Heart left ventricle (tissue), 16 donors: ENCODE measurements at regions not wholly inside any gene's neighbourhood (a gene's known extent, or its start where the extent isn't known, plus 50 kb on each side); places are given as distances from the start of the nearest gene placed in this dataset.

Experiments
- ATAC-seq, 4 donors: fragments of 200-7000 bp; cut with Tn5 transposase; one replicate each; pipeline ENCODE4 v1.9.1; 2020 to 2022; ENCODE audit warnings: moderate library complexity in 4 of 4, mild to moderate bottlenecking in 3 of 4, moderate number of reproducible peaks in 1 of 4
- DNase-seq, 5 donors: peaks; one replicate each; pipeline ENCODE4 v3.0.0-alpha.2; 2020
- H3K27ac ChIP-seq, 12 donors: fragments of 200-600 bp; sonication (generic) in 4 of 12; one replicate each; pipeline versions ENCODE4 v1.5.0 to v1.8.0; 2016 to 2022; ENCODE audit warnings: mild to moderate bottlenecking in 2 of 12
- H3K27me3 ChIP-seq, 9 donors: fragments of 200-600 bp; sonication (generic) in 2 of 9; one replicate each; pipeline versions ENCODE4 v1.5.1 to v1.8.0; 2016 to 2022; ENCODE audit warnings: mild to moderate bottlenecking in 3 of 9
- H3K36me3 ChIP-seq, 9 donors: fragments of 200-600 bp; sonication (generic) in 2 of 9; one replicate each; pipeline versions ENCODE4 v1.5.0 to v1.8.0; 2018 to 2022; ENCODE audit warnings: mild to moderate bottlenecking in 2 of 9
- H3K4me1 ChIP-seq, 12 donors: fragments of 200-600 bp; sonication (generic) in 4 of 12; one replicate each; pipeline versions ENCODE4 v1.5.0 to v1.8.0; 2016 to 2022; ENCODE audit warnings: mild to moderate bottlenecking in 3 of 12
- H3K4me3 ChIP-seq, 12 donors: fragments of 200-600 bp; sonication (generic) in 4 of 12; one replicate each; pipeline versions ENCODE4 v1.5.0 to v1.8.0; 2017 to 2022; ENCODE audit warnings: mild to moderate bottlenecking in 9 of 12, moderate library complexity in 4 of 12
- H3K9me3 ChIP-seq, 12 donors: fragments of 200-600 bp; sonication (generic) in 4 of 12; one replicate each; pipeline versions ENCODE4 v1.5.0 to v1.8.0; 2016 to 2022; ENCODE audit warnings: mild to moderate bottlenecking in 1 of 12
- POLR2A ChIP-seq, 2 donors: fragments of 450-650 bp; IDR thresholded peaks; one replicate each; pipeline ENCODE4 v1.6.1; 2017; ENCODE audit warnings: antibody characterized with exemption in 2 of 2, mild to moderate bottlenecking in 2 of 2, moderate library complexity in 2 of 2
- WGBS, 4 donors: extraction: QIAGEN DNeasy Blood & Tissue Kit in 2 of 4; methylation state at CpG; one replicate each; pipeline versions ENCODE4 v1.1.5 to v1.1.7; 2013 to 2018; 5-methylcytosine and 5-hydroxymethylcytosine counted together
- intact Hi-C, 10 donors: fragments of 100-400 bp; cut with DNase I; formaldehyde crosslinking; loops; one replicate each; pipeline versions ENCODE4 v1.11.1 to v1.14.2; 2022
- TF ChIP-seq, protein P1 (sequence below), 12 donors: fragments of 200-600 bp; sonication (generic) in 4 of 12; IDR thresholded peaks; one replicate each; pipeline versions ENCODE4 v1.5.0 to v1.8.0; 2018 to 2022; ENCODE audit warnings: antibody characterized with exemption in 12 of 12, mild to moderate bottlenecking in 5 of 12
- donor health status: ischemic (EF 13 %, LVEDD 7.1; RV severe dilation, severe dysfunction).
- donor health status: healthy with polysubstance abuse.
- donor health status: DM: no; HTN: yes; CAD: no.
- donor health status: DM: no; HTN: no; CAD: no.
- donor health status: ischemic (EF 25% LVEDD 6.9; RV normal size, moderate dysfunction).
- donor health status: ischemic (EF 25% LVEDD 5.7; RV mildly dilated, moderate dysfunction).
- donor health status: healthy.
- donor health status: DM: yes; HTN: yes; CAD: no.
- donor health status: ischemic (EF 35%, LVEDD 5.7; RV mildly dilated, moderate dysfunction).
- donor health status: nonischemic (EF 11% LVEDD 7.7; RV severe dilation, severe dysfunction).
- donor health status: DM: yes; HTN: yes; CAD: no.
- donor health status: PGD.
- donor health status: ischemic (EF 29% LVEDD 5.4; RV normal size, mild dysfunction).
- donor health status: nonischemic (EF 23%, LVEDD 6.1; RV moderate dilation, normal function).

DNA sequence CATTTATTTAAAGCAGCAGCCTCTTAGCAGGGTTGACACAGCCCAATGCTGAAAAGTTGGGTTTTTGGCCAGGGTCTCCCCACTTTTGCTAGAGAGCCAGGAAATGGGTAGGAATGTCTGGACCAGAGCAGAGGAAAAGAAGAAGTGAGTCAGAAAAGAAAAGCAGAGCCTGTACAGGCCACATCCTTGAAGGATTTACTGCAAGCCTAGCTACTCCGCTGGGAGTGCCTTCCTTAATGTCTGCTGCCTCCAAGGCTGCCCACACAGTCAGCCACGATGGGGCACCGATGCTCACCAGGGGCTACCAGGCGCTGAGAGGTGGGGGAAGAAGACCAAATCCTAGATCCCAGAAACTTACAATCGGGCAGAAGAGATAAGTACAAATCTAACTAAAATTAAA is 139.2 kb downstream of the C12orf75 start:
- TF ChIP-seq POLR2A (IDR thresholded peaks at IDR 0.05): no peak
- TF ChIP-seq, protein P1, sequence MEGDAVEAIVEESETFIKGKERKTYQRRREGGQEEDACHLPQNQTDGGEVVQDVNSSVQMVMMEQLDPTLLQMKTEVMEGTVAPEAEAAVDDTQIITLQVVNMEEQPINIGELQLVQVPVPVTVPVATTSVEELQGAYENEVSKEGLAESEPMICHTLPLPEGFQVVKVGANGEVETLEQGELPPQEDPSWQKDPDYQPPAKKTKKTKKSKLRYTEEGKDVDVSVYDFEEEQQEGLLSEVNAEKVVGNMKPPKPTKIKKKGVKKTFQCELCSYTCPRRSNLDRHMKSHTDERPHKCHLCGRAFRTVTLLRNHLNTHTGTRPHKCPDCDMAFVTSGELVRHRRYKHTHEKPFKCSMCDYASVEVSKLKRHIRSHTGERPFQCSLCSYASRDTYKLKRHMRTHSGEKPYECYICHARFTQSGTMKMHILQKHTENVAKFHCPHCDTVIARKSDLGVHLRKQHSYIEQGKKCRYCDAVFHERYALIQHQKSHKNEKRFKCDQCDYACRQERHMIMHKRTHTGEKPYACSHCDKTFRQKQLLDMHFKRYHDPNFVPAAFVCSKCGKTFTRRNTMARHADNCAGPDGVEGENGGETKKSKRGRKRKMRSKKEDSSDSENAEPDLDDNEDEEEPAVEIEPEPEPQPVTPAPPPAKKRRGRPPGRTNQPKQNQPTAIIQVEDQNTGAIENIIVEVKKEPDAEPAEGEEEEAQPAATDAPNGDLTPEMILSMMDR (IDR thresholded peaks at IDR 0.05): no peak
- Histone ChIP-seq H3K27ac (peak overlapping the region in 4 of 12 donors; percentile 3 to 87 (median 62)), H3K9me3 (no peaks in the 10 kb centered on the region), H3K27me3 (no peaks in the 10 kb centered on the region), H3K4me3 (no peak overlapping the region), H3K4me1 (peaks cover 0 to 39% (median 16%) of the 10 kb centered on the region in 12 donors), H3K36me3 (no peaks in the 10 kb centered on the region)
- no peak for ATAC-seq
- DNase-seq: no peak
- intact Hi-C loops: loop anchor here in 1 of 10 donors (10.0 kb wide), 1 partner anchor 185 kb away; no protein-coding TSS in a partner anchor
- WGBS, 4 donors: 80 to 83% (median 81%) methylated on average over 5 of the region's 5 CpGs

DNA sequence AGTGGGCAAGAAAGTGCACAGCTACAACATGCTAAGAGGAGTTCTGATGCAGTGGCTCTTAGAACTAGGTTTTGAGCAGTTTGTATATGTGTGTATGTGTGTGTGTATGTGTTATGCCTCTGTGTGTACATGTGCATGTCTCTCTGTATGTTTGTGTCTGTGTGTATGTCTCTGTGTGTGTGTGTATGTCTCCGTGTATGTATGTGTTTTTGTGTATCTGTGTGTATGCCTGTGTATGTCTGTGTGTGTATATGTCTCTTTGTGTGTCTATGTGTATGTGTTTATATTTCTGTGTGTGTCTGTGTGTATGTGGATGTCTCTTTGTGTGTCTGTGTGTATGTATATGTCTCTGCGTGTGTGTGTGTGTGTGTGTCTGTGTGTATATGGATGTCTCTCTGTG is 139.6 kb downstream of the C12orf75 start:
- Histone ChIP-seq H3K27me3 (no peaks in the 10 kb centered on the region), H3K27ac (peak overlapping the region in 3 of 12 donors; percentile 3 to 77 (median 47)), H3K4me1 (peaks cover 0 to 39% (median 16%) of the 10 kb centered on the region in 12 donors), H3K9me3 (no peaks in the 10 kb centered on the region), H3K4me3 (no peak overlapping the region), H3K36me3 (no peaks in the 10 kb centered on the region)
- 73 to 86% (median 81%) methylated on average over 2 of the region's 2 CpGs for WGBS, 4 donors
- no peak for TF ChIP-seq POLR2A (IDR thresholded peaks at IDR 0.05)
- TF ChIP-seq, protein P1 (IDR thresholded peaks at IDR 0.05): no peak
- intact Hi-C loops: no loop called here
- DNase-seq: no peak
- ATAC-seq: no peak

DNA sequence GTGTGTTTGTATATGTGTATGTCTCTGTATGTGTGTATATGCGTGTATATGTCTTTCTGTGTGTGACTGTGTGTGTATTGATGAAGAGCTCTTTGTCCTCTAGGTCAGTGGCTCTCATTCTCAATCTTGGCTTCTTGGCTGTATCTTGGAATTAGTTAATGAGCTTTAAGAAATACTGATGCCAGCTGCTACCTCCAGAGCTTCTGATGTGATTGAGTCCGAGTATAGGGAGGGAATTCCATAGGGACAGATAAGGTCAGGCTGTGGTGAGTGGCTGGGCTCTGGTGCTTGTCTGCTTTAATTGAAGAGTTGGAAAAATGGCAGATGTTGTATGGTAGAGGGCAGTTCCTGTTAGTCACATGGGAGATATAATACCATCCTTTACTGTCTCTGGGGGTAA is 140.1 kb downstream of the C12orf75 start:
- intact Hi-C loops: no loop called here
- DNase-seq (no peak), ATAC-seq (no peak)
- Histone ChIP-seq H3K36me3 (no peaks in the 10 kb centered on the region), H3K4me1 (peaks cover 0 to 39% (median 16%) of the 10 kb centered on the region in 12 donors), H3K4me3 (no peak overlapping the region), H3K9me3 (no peaks in the 10 kb centered on the region), H3K27me3 (no peaks in the 10 kb centered on the region), H3K27ac (no peak overlapping the region)
- TF ChIP-seq, protein P1 (IDR thresholded peaks at IDR 0.05): no peak
- WGBS, 4 donors: 76 to 86% (median 79%) methylated on average over 2 of the region's 2 CpGs

DNA sequence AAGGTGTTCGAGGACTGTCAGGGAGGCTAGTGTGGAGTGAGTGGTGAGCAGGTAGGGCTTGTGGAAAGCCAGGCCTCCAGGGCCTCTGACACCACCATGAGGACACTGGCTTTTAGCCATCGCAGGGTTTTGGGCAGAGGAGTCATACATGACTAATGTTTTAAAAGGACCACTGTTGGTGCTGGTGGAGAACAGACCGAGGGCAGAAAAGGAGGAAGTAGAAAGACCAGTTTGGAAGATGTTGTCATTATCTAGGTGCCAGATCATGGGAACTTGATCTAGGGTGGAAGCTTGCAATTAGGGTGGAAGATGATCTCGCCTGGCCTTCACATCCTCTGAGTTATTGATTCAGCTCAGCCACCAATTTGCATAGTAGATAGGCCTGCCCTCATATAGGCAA is 144.2 kb downstream of the C12orf75 start:
- TF ChIP-seq, protein P1 (IDR thresholded peaks at IDR 0.05): no peak
- TF ChIP-seq POLR2A (IDR thresholded peaks at IDR 0.05): no peak
- no peaks in the 10 kb centered on the region for H3K36me3 ChIP-seq
- H3K27ac ChIP-seq: no peak overlapping the region
- H3K27me3 ChIP-seq: no peaks in the 10 kb centered on the region
- H3K4me1 ChIP-seq: peaks cover 0 to 9% (median 0%) of the 10 kb centered on the region in 12 donors
- DNase-seq (no peak), ATAC-seq (no peak)
- WGBS, 4 donors: 87 to 94% (median 90%) methylated on average over 4 of the region's 4 CpGs
- no peak overlapping the region for H3K4me3 ChIP-seq
- no peaks in the 10 kb centered on the region for H3K9me3 ChIP-seq
- intact Hi-C loops: no loop called here
